IMR-90 (cell line): ENCODE measurements at regions not wholly inside any gene's neighbourhood (a gene's known extent, or its start where the extent isn't known, plus 50 kb on each side); places are given as distances from the start of the nearest gene placed in this dataset.

Experiments
- ATAC-seq: fragments of 200-7000 bp; cut with Tn5 transposase; 2 replicates; pipeline ENCODE4 v1.9.1; 2020; ENCODE audit warnings: low read depth, mild to moderate bottlenecking, moderate library complexity
- BruUV-seq: library from RNA; stranded (reverse); fragments of 400-500 nt; replicated peaks from 2 replicates; lab custom pipeline; 2021; lab: Mats Ljungman, UMichigan
- CTCF ChIA-PET: fragments of 300-600 bp; formaldehyde crosslinking; extraction: SDS; loops from one replicate; lab custom pipeline; 2021; ENCODE audit warnings: antibody characterized with exemption; lab: Yijun Ruan, JAX
- POLR2A ChIA-PET: fragments of 300-600 bp; sonication (Branson Sonifier 250); formaldehyde crosslinking; loops from one replicate; lab custom pipeline; 2022; ENCODE audit warnings: antibody characterized with exemption; ENCODE audit not compliant: unreplicated experiment; lab: Charles Lee
- DNase-seq: peaks from one replicate; pipeline ENCODE4 v3.0.0; 2013
- H2AFZ ChIP-seq: replicated peaks from 2 replicates; pipeline ENCODE3; 2013; ENCODE audit warnings: low read length, mild to moderate bottlenecking; ENCODE audit not compliant: poor library complexity
- H2AK5ac ChIP-seq: 2 replicates; pipeline ENCODE4 v1.6.1; 2013; ENCODE audit warnings: low read depth, low read length, inconsistent platforms
- H2AK9ac ChIP-seq: replicated peaks from 2 replicates; pipeline ENCODE3; 2013; ENCODE audit warnings: mild to moderate bottlenecking, low read depth, low read length, moderate library complexity; ENCODE audit not compliant: poor library complexity
- H2BK120ac ChIP-seq: 2 replicates; pipeline ENCODE4 v1.6.1; 2013; ENCODE audit warnings: low read depth, low read length, inconsistent platforms
- H2BK15ac ChIP-seq: 3 replicates; pipeline ENCODE4 v1.6.1; 2013; ENCODE audit warnings: low read depth, low read length, inconsistent platforms
- H2BK20ac ChIP-seq: 2 replicates; pipeline ENCODE4 v1.6.1; 2013; ENCODE audit warnings: low read depth, mild to moderate bottlenecking, inconsistent platforms, low read length, moderate library complexity
- H2BK5ac ChIP-seq: 2 replicates; pipeline ENCODE4 v1.6.1; 2013; ENCODE audit warnings: mild to moderate bottlenecking, low read depth, low read length, inconsistent platforms; ENCODE audit not compliant: poor library complexity, severe bottlenecking
- H3K14ac ChIP-seq: replicated peaks from 2 replicates; pipeline ENCODE4 v1.6.1; 2013; ENCODE audit warnings: low read depth, low read length, inconsistent platforms
- H3K18ac ChIP-seq: 2 replicates; pipeline ENCODE4 v1.6.1; 2013; ENCODE audit warnings: low read depth, low read length, control low read depth
- H3K23ac ChIP-seq: 2 replicates; pipeline ENCODE4 v1.6.1; 2013; ENCODE audit warnings: low read depth, low read length, inconsistent platforms
- H3K27ac ChIP-seq: 2 replicates; pipeline ENCODE4 v1.5.1; 2013; ENCODE audit warnings: mild to moderate bottlenecking, control low read depth, low read length; ENCODE audit not compliant: insufficient read depth
- H3K27me3 ChIP-seq: 2 replicates; pipeline ENCODE4 v1.6.1; 2013; ENCODE audit warnings: low read length; ENCODE audit not compliant: control insufficient read depth, insufficient read depth
- H3K36me3 ChIP-seq: 2 replicates; pipeline ENCODE4 v1.6.1; 2013; ENCODE audit warnings: low read length, mixed read lengths; ENCODE audit not compliant: control insufficient read depth, insufficient read depth
- H3K4ac ChIP-seq: 2 replicates; pipeline ENCODE4 v1.6.1; 2013; ENCODE audit warnings: low read depth, low read length, inconsistent platforms
- H3K4me1 ChIP-seq: 2 replicates; pipeline ENCODE4 v1.6.1; 2013; ENCODE audit warnings: low read length, mixed read lengths; ENCODE audit not compliant: control insufficient read depth, insufficient read depth
- H3K4me2 ChIP-seq: 2 replicates; pipeline ENCODE4 v1.6.1; 2013; ENCODE audit warnings: low read depth, mild to moderate bottlenecking, control low read depth, low read length, moderate library complexity
- H3K4me3 ChIP-seq: 2 replicates; pipeline ENCODE4 v1.5.1; 2013; ENCODE audit warnings: low read depth, mild to moderate bottlenecking, control low read depth, low read length, moderate library complexity; ENCODE audit not compliant: insufficient read depth
- H3K56ac ChIP-seq: 2 replicates; pipeline ENCODE4 v1.6.1; 2013; ENCODE audit warnings: low read length, inconsistent platforms; ENCODE audit not compliant: insufficient read depth; ENCODE audit errors: extremely low read depth
- H3K79me1 ChIP-seq, 2 experiments: 2 replicates each; pipeline ENCODE4 v1.6.1; 2013; ENCODE audit warnings: low read length in 2 of 2, inconsistent platforms in 1 of 2, low read depth in 1 of 2
- H3K9ac ChIP-seq: 2 replicates; pipeline ENCODE4 v1.6.1; 2013; ENCODE audit warnings: low read depth, low read length, control low read depth
- H3K9me1 ChIP-seq: 2 replicates; pipeline ENCODE4 v1.6.1; 2013; ENCODE audit warnings: low read length, inconsistent platforms; ENCODE audit not compliant: insufficient read depth
- H3K9me3 ChIP-seq: 2 replicates; pipeline ENCODE4 v1.6.1; 2013; ENCODE audit warnings: low read length; ENCODE audit not compliant: control insufficient read depth, insufficient read depth
- H4K20me1 ChIP-seq: 2 replicates; pipeline ENCODE4 v1.6.1; 2013; ENCODE audit warnings: low read length, inconsistent platforms; ENCODE audit not compliant: insufficient read depth
- H4K5ac ChIP-seq: 2 replicates; pipeline ENCODE4 v1.6.1; 2013; ENCODE audit warnings: mild to moderate bottlenecking, low read depth, low read length, control low read depth
- H4K8ac ChIP-seq, 2 experiments: 2 replicates each; pipeline ENCODE4 v1.6.1; 2013; ENCODE audit warnings: low read depth in 2 of 2, low read length in 2 of 2, control low read depth in 1 of 2, inconsistent platforms in 1 of 2
- H4K91ac ChIP-seq: 2 replicates; pipeline ENCODE4 v1.6.1; 2013; ENCODE audit warnings: low read depth, low read length, inconsistent platforms; ENCODE audit not compliant: insufficient read depth
- CEBPB ChIP-seq: IDR thresholded peaks from 2 replicates; pipeline ENCODE4 v1.6.1; 2012; ENCODE audit warnings: low read depth, low read length, improper control_type of control experiment
- CHD1 ChIP-seq: IDR thresholded peaks from 2 replicates; pipeline ENCODE4 v1.6.1; 2012; ENCODE audit warnings: low read depth, low read length, improper control_type of control experiment
- FOS ChIP-seq: fragments of 150-350 bp; IDR thresholded peaks from 2 replicates; pipeline ENCODE4 v1.6.1; 2016; ENCODE audit warnings: low read depth, low read length
- MAZ ChIP-seq: IDR thresholded peaks from 2 replicates; pipeline ENCODE4 v1.6.1; 2012; ENCODE audit warnings: low read depth, mild to moderate bottlenecking, low read length, improper control_type of control experiment, moderate library complexity, borderline replicate concordance
- MXI1 ChIP-seq: IDR thresholded peaks from 2 replicates; pipeline ENCODE4 v1.6.1; 2012; ENCODE audit warnings: low read depth, mild to moderate bottlenecking, low read length, moderate library complexity, borderline replicate concordance
- NFE2L2 ChIP-seq: fragments of 150-350 bp; IDR thresholded peaks from 2 replicates; pipeline ENCODE4 v1.6.1; 2016; ENCODE audit warnings: low read depth, mild to moderate bottlenecking, low read length
- RAD21 ChIP-seq: IDR thresholded peaks from 2 replicates; pipeline ENCODE4 v1.6.1; 2012; ENCODE audit warnings: low read length, improper control_type of control experiment
- RCOR1 ChIP-seq: IDR thresholded peaks from 2 replicates; pipeline ENCODE4 v1.6.1; 2012; ENCODE audit warnings: mild to moderate bottlenecking, low read length, improper control_type of control experiment; ENCODE audit not compliant: insufficient replicate concordance
- SMC3 ChIP-seq: fragments of 150-350 bp; IDR thresholded peaks from 2 replicates; pipeline ENCODE4 v1.6.1; 2016; ENCODE audit warnings: low read depth, mild to moderate bottlenecking, antibody characterized with exemption, low read length, moderate library complexity
- WGBS, 2 experiments: methylation state at CpG; one replicate each; pipeline versions ENCODE4 v1.1.5 to v1.1.7; 2013; ENCODE audit warnings: missing lambda C conversion rate in 2 of 2; ENCODE audit not compliant: insufficient read length in 1 of 2; ENCODE audit errors: extremely low coverage in 2 of 2; 5-methylcytosine and 5-hydroxymethylcytosine counted together
- dilution Hi-C: fragments of 300-500 bp; cut with HindIII; formaldehyde crosslinking; loops from one replicate; pipeline ENCODE4 v1.14.3; 2018; ENCODE audit warnings: low sequenced_read_pairs; ENCODE audit not compliant: unreplicated experiment
- in situ Hi-C: fragments of 300-500 bp; cut with MboI; formaldehyde crosslinking; loops from 3 replicates; pipeline ENCODE4 v1.14.3; 2019; ENCODE audit warnings: low sequenced_read_pairs, inconsistent platforms, mixed read lengths
- intact Hi-C: fragments of 100-400 bp; cut with micrococcal nuclease; formaldehyde crosslinking; loops from 2 replicates; pipeline ENCODE4 v1.10.0; 2022

GRCh38 chr12:92571844-92572543 is 130.8 kb upstream of the PLEKHG7 start:
- H2AFZ ChIP-seq: no peak overlapping the region

More at GRCh38 chr12:92571844-92572543, 130.8 kb upstream of the PLEKHG7 start:
- H3K36me3 ChIP-seq: no peaks in the 10 kb centered on the region
- BruUV-seq: no TSS peak
- no peak overlapping the region; the same call in 2 of the 3 replicates for H2BK15ac ChIP-seq
- 100% methylated on average over 1 of the region's 8 CpGs; no CpG with 5 or more reads in 1 of the 2 experiments for WGBS, 2 experiments
- dilution Hi-C loops: no loop called here
- ATAC-seq: no peak
- H3K4me2 ChIP-seq: no peak overlapping the region
- no peak overlapping the region for H2AK9ac ChIP-seq
- no peak overlapping the region for H3K27ac ChIP-seq
- no peak overlapping the region for H3K23ac ChIP-seq
- intact Hi-C loops: loop anchor here (5.0 kb wide), 1 partner anchor 35 kb away; no protein-coding TSS in a partner anchor
- H2BK5ac ChIP-seq: no peak overlapping the region
- no peak overlapping the region for H3K14ac ChIP-seq
- no peak overlapping the region for H4K5ac ChIP-seq
- POLR2A ChIA-PET: no interaction called here
- H3K4me3 ChIP-seq: no peak overlapping the region
- no peak for TF ChIP-seq MAZ
- TF ChIP-seq MXI1: no peak
- no peak for TF ChIP-seq FOS
- TF ChIP-seq CEBPB: no peak
- no peak for TF ChIP-seq SMC3
- TF ChIP-seq NFE2L2: no peak
- TF ChIP-seq RAD21: no peak
- TF ChIP-seq RCOR1: no peak
- no peak for TF ChIP-seq CHD1
- H2BK20ac ChIP-seq: no peak overlapping the region
- no peak overlapping the region for H3K4ac ChIP-seq
- in situ Hi-C loops: loop anchor here (5.0 kb wide), 1 partner anchor 430 kb away; no protein-coding TSS in a partner anchor
- no peak overlapping the region for H2AK5ac ChIP-seq
- no peaks in the 10 kb centered on the region for H3K27me3 ChIP-seq
- no peaks in the 10 kb centered on the region for H4K20me1 ChIP-seq
- H3K4me1 ChIP-seq: no peaks in the 10 kb centered on the region
- no peak for DNase-seq
- no peaks in the 10 kb centered on the region for H3K9me1 ChIP-seq
- H3K9me3 ChIP-seq: no peaks in the 10 kb centered on the region
- CTCF ChIA-PET: no interaction called here
- no peaks in the 10 kb centered on the region for H3K79me1 ChIP-seq
- H3K18ac ChIP-seq: no peak overlapping the region
- H4K91ac ChIP-seq: no peak overlapping the region
- H3K56ac ChIP-seq: no peak overlapping the region
- H4K8ac ChIP-seq: no peak overlapping the region
- no peak overlapping the region for H2BK120ac ChIP-seq
- H3K9ac ChIP-seq: no peak overlapping the region
